CD8-positive, alpha-beta memory T cell (primary cell): ENCODE measurements at regions not wholly inside any gene's neighbourhood (a gene's known extent, or its start where the extent isn't known, plus 50 kb on each side); places are given as distances from the start of the nearest gene placed in this dataset.

Experiments used
- CTCF ChIA-PET: fragments of 350-600 bp; sonication (Branson Sonifier 250); formaldehyde crosslinking; loops from one replicate; lab custom pipeline; 2021; ENCODE audit warnings: antibody characterized with exemption; lab: Charles Lee
- POLR2A ChIA-PET: fragments of 350-600 bp; sonication (Branson Sonifier 250); formaldehyde crosslinking; loops from one replicate; lab custom pipeline; 2021; ENCODE audit warnings: antibody characterized with exemption; lab: Charles Lee
- DNase-seq, 5 donors: peaks; one replicate each; pipeline versions ENCODE4 v3.0.0 to v3.0.0-alpha.2; 2020 to 2022; ENCODE audit warnings: mixed read lengths in 1 of 5
- H3K27ac ChIP-seq: one replicate; pipeline ENCODE4 v1.7.0; 2013; ENCODE audit warnings: low read depth, mild to moderate bottlenecking, low read length, moderate library complexity
- H3K27me3 ChIP-seq: 2 replicates; pipeline ENCODE4 v1.7.0; 2013; ENCODE audit warnings: low read length, mild to moderate bottlenecking; ENCODE audit not compliant: insufficient read depth, poor library complexity, severe bottlenecking
- H3K36me3 ChIP-seq: 2 replicates; pipeline ENCODE4 v1.7.0; 2013; ENCODE audit warnings: mild to moderate bottlenecking, low read length, moderate library complexity; ENCODE audit not compliant: insufficient read depth
- H3K4me1 ChIP-seq: 2 replicates; pipeline ENCODE4 v1.7.0; 2013; ENCODE audit warnings: mild to moderate bottlenecking, low read length, moderate library complexity; ENCODE audit not compliant: insufficient read depth
- H3K4me3 ChIP-seq: 2 replicates; pipeline ENCODE4 v1.7.0; 2013; ENCODE audit warnings: mild to moderate bottlenecking, low read length
- H3K9me3 ChIP-seq: 2 replicates; pipeline ENCODE4 v1.7.0; 2013; ENCODE audit warnings: mild to moderate bottlenecking, low read length
- H3K27ac Mint-ChIP-seq, 8 donors: one replicate each; pipeline ENCODE4 v1.8.0; 2020 to 2021; ENCODE audit warnings: mixed read lengths in 8 of 8, mild to moderate bottlenecking in 6 of 8, inconsistent platforms in 3 of 8, moderate library complexity in 3 of 8
- H3K27me3 Mint-ChIP-seq, 2 donors: one replicate each; pipeline ENCODE4 v1.8.0; 2020 to 2021; ENCODE audit warnings: mixed read lengths in 2 of 2, mild to moderate bottlenecking in 1 of 2, moderate library complexity in 1 of 2
- H3K36me3 Mint-ChIP-seq, 3 donors: one replicate each; pipeline ENCODE4 v1.8.0; 2020 to 2021; ENCODE audit warnings: mixed read lengths in 3 of 3, inconsistent platforms in 1 of 3, mild to moderate bottlenecking in 1 of 3
- H3K4me1 Mint-ChIP-seq, 3 donors: one replicate each; pipeline ENCODE4 v1.8.0; 2020 to 2021; ENCODE audit warnings: mixed read lengths in 3 of 3, inconsistent platforms in 1 of 3, mild to moderate bottlenecking in 1 of 3
- H3K4me3 Mint-ChIP-seq, 7 donors: one replicate each; pipeline ENCODE4 v1.8.0; 2020 to 2021; ENCODE audit warnings: mixed read lengths in 7 of 7, mild to moderate bottlenecking in 6 of 7, moderate library complexity in 4 of 7, inconsistent platforms in 2 of 7
- H3K9me3 Mint-ChIP-seq, 5 donors: one replicate each; pipeline ENCODE4 v1.8.0; 2020 to 2022; ENCODE audit warnings: mixed read lengths in 5 of 5, mild to moderate bottlenecking in 3 of 5, moderate library complexity in 2 of 5, inconsistent platforms in 1 of 5

- Histone ChIP-seq H3K36me3 (no peaks in the 10 kb centered on the region), H3K9me3 (no peaks in the 10 kb centered on the region), H3K27ac (no peak overlapping the region), H3K27me3 (no peaks in the 10 kb centered on the region), H3K4me1 (no peaks in the 10 kb centered on the region), H3K4me3 (no peak overlapping the region)
- CTCF ChIA-PET: no interaction called here
- Mint-ChIP-seq H3K4me3 (no peak overlapping the region), H3K27me3 (peaks cover 5 to 13% of the 10 kb centered on the region in 2 donors), H3K36me3 (no peaks in the 10 kb centered on the region), H3K4me1 (no peaks in the 10 kb centered on the region), H3K27ac (no peak overlapping the region), H3K9me3 (peaks cover 0 to 2% (median 0%) of the 10 kb centered on the region in 5 donors)
- DNase-seq: no peak
- POLR2A ChIA-PET: interaction anchor here (0.6 kb wide), 1 partner anchor 9 kb away, joined by 6 read pairs; no protein-coding TSS in a partner anchor
Observed at GRCh38 chr10:10490581-10490980, 527.1 kb upstream of the CELF2 start.

GRCh38 chr10:10492420-10492819 lies 525.3 kb upstream of the CELF2 start:
- H3K4me1 Mint-ChIP-seq: no peaks in the 10 kb centered on the region
- no peak overlapping the region for H3K27ac ChIP-seq
- CTCF ChIA-PET: no interaction called here

GRCh38 chr10:10493833-10494232 lies 523.8 kb upstream of the CELF2 start:
- Mint-ChIP-seq H3K4me1 (no peaks in the 10 kb centered on the region), H3K27me3 (peaks cover 2 to 5% of the 10 kb centered on the region in 2 donors), H3K9me3 (peaks cover 0 to 2% (median 0%) of the 10 kb centered on the region in 5 donors), H3K36me3 (no peaks in the 10 kb centered on the region), H3K4me3 (no peak overlapping the region), H3K27ac (no peak overlapping the region)
- Histone ChIP-seq H3K36me3 (no peaks in the 10 kb centered on the region), H3K27me3 (no peaks in the 10 kb centered on the region), H3K9me3 (no peaks in the 10 kb centered on the region), H3K4me1 (no peaks in the 10 kb centered on the region), H3K27ac (no peak overlapping the region), H3K4me3 (no peak overlapping the region)
- ChIA-PET POLR2A (no interaction called here), CTCF (no interaction called here)
- no peak for DNase-seq

More at GRCh38 chr10:10492420-10492819, 525.3 kb upstream of the CELF2 start:
- Mint-ChIP-seq H3K27me3 (peaks cover 5 to 13% of the 10 kb centered on the region in 2 donors), H3K27ac (no peak overlapping the region), H3K36me3 (no peaks in the 10 kb centered on the region), H3K4me3 (no peak overlapping the region), H3K9me3 (peaks cover 0 to 2% (median 0%) of the 10 kb centered on the region in 5 donors)
- DNase-seq: no peak
- Histone ChIP-seq H3K27me3 (no peaks in the 10 kb centered on the region), H3K4me3 (no peak overlapping the region), H3K4me1 (no peaks in the 10 kb centered on the region), H3K9me3 (no peaks in the 10 kb centered on the region), H3K36me3 (no peaks in the 10 kb centered on the region)
- POLR2A ChIA-PET: no interaction called here

- no peak for DNase-seq
- CTCF ChIA-PET: no interaction called here
- POLR2A ChIA-PET: no interaction called here
Observed at GRCh38 chr10:10497245-10497644, 520.4 kb upstream of the CELF2 start.

GRCh38 chr10:10498781-10499180 lies 518.9 kb upstream of the CELF2 start:
- no peaks in the 10 kb centered on the region for H3K4me1 Mint-ChIP-seq

More at GRCh38 chr10:10497245-10497644, 520.4 kb upstream of the CELF2 start:
- no peak overlapping the region for H3K4me3 Mint-ChIP-seq
- Histone ChIP-seq H3K4me1 (no peaks in the 10 kb centered on the region), H3K36me3 (no peaks in the 10 kb centered on the region), H3K4me3 (no peak overlapping the region), H3K27me3 (no peaks in the 10 kb centered on the region), H3K27ac (no peak overlapping the region), H3K9me3 (no peaks in the 10 kb centered on the region)
- no peaks in the 10 kb centered on the region for H3K36me3 Mint-ChIP-seq
- no peaks in the 10 kb centered on the region for H3K27me3 Mint-ChIP-seq
- H3K9me3 Mint-ChIP-seq: peaks cover 0 to 5% (median 0%) of the 10 kb centered on the region in 5 donors
- no peaks in the 10 kb centered on the region for H3K4me1 Mint-ChIP-seq
- no peak overlapping the region for H3K27ac Mint-ChIP-seq

GRCh38 chr10:10499839-10500238 lies 517.8 kb upstream of the CELF2 start:
- Mint-ChIP-seq H3K4me1 (no peaks in the 10 kb centered on the region), H3K36me3 (no peaks in the 10 kb centered on the region), H3K27me3 (no peaks in the 10 kb centered on the region), H3K9me3 (peaks cover 0 to 7% (median 0%) of the 10 kb centered on the region in 5 donors), H3K27ac (no peak overlapping the region), H3K4me3 (no peak overlapping the region)
- H3K27ac ChIP-seq: no peak overlapping the region
- POLR2A ChIA-PET: no interaction called here
- no peak for DNase-seq
- no peak overlapping the region for H3K4me3 ChIP-seq
- no peaks in the 10 kb centered on the region for H3K36me3 ChIP-seq
- no peaks in the 10 kb centered on the region for H3K4me1 ChIP-seq
- CTCF ChIA-PET: no interaction called here
- no peaks in the 10 kb centered on the region for H3K9me3 ChIP-seq
- no peaks in the 10 kb centered on the region for H3K27me3 ChIP-seq

More at GRCh38 chr10:10498781-10499180, 518.9 kb upstream of the CELF2 start:
- H3K4me1 ChIP-seq: no peaks in the 10 kb centered on the region
- H3K27ac ChIP-seq: no peak overlapping the region
- no peaks in the 10 kb centered on the region for H3K36me3 ChIP-seq
- H3K27ac Mint-ChIP-seq: no peak overlapping the region
- no peak overlapping the region for H3K4me3 Mint-ChIP-seq
- H3K27me3 ChIP-seq: no peaks in the 10 kb centered on the region
- no peaks in the 10 kb centered on the region for H3K9me3 ChIP-seq
- no peak overlapping the region for H3K4me3 ChIP-seq
- no peaks in the 10 kb centered on the region for H3K36me3 Mint-ChIP-seq
- ChIA-PET POLR2A (interaction anchor here (0.7 kb wide), 1 partner anchor 8 kb away, joined by 6 read pairs; no protein-coding TSS in a partner anchor), CTCF (no interaction called here)
- DNase-seq: no peak
- peaks cover 0 to 4% (median 0%) of the 10 kb centered on the region in 5 donors for H3K9me3 Mint-ChIP-seq
- H3K27me3 Mint-ChIP-seq: no peaks in the 10 kb centered on the region

GRCh38 chr10:10500937-10501336 lies 516.7 kb upstream of the CELF2 start:
- H3K4me3 ChIP-seq: no peak overlapping the region
- DNase-seq: no peak
- H3K36me3 Mint-ChIP-seq: no peaks in the 10 kb centered on the region
- H3K36me3 ChIP-seq: no peaks in the 10 kb centered on the region
- H3K4me1 Mint-ChIP-seq: no peaks in the 10 kb centered on the region
- H3K4me3 Mint-ChIP-seq: no peak overlapping the region
- no peaks in the 10 kb centered on the region for H3K9me3 ChIP-seq
- H3K9me3 Mint-ChIP-seq: peaks cover 0 to 7% (median 0%) of the 10 kb centered on the region in 5 donors
- no peaks in the 10 kb centered on the region for H3K27me3 ChIP-seq
- H3K4me1 ChIP-seq: no peaks in the 10 kb centered on the region
- H3K27me3 Mint-ChIP-seq: no peaks in the 10 kb centered on the region
- CTCF ChIA-PET: no interaction called here
- no peak overlapping the region for H3K27ac Mint-ChIP-seq
- POLR2A ChIA-PET: no interaction called here
- no peak overlapping the region for H3K27ac ChIP-seq

- CTCF ChIA-PET: no interaction called here
Observed at GRCh38 chr10:10503772-10504171, 513.9 kb upstream of the CELF2 start.

More at GRCh38 chr10:10503772-10504171, 513.9 kb upstream of the CELF2 start:
- no peaks in the 10 kb centered on the region for H3K27me3 ChIP-seq
- peaks cover 0 to 2% of the 10 kb centered on the region in 2 donors for H3K27me3 Mint-ChIP-seq
- H3K36me3 Mint-ChIP-seq: no peaks in the 10 kb centered on the region
- no peak overlapping the region for H3K27ac Mint-ChIP-seq
- no peak overlapping the region for H3K27ac ChIP-seq
- no peaks in the 10 kb centered on the region for H3K4me1 ChIP-seq
- H3K4me3 ChIP-seq: no peak overlapping the region
- peaks cover 0 to 7% (median 0%) of the 10 kb centered on the region in 5 donors for H3K9me3 Mint-ChIP-seq
- H3K4me3 Mint-ChIP-seq: no peak overlapping the region
- H3K9me3 ChIP-seq: no peaks in the 10 kb centered on the region
- DNase-seq: no peak
- POLR2A ChIA-PET: no interaction called here
- H3K4me1 Mint-ChIP-seq: no peaks in the 10 kb centered on the region
- no peaks in the 10 kb centered on the region for H3K36me3 ChIP-seq
